Panc1 (cell line): ENCODE measurements at regions not wholly inside any gene's neighbourhood (a gene's known extent, or its start where the extent isn't known, plus 50 kb on each side); places are given as distances from the start of the nearest gene placed in this dataset.

Experiments used
- CTCF ChIP-seq: fragments of 450-650 bp; IDR thresholded peaks from 2 replicates; pipeline ENCODE4 v1.5.1; 2017; ENCODE audit warnings: mild to moderate bottlenecking
- POLR2AphosphoS5 ChIP-seq: IDR thresholded peaks from 2 replicates; pipeline ENCODE4 v1.6.1; 2012; ENCODE audit warnings: mild to moderate bottlenecking, low read depth, low read length, moderate library complexity
- REST ChIP-seq, 2 experiments: IDR thresholded peaks; 2 replicates each; pipeline ENCODE4 v1.6.1; 2011 to 2012; ENCODE audit warnings: low read depth in 2 of 2, control low read depth in 1 of 2, low read length in 1 of 2, mild to moderate bottlenecking in 1 of 2, moderate library complexity in 1 of 2; ENCODE audit not compliant: insufficient read depth in 1 of 2
- SIN3A ChIP-seq: IDR thresholded peaks from 2 replicates; pipeline ENCODE4 v1.6.1; 2012; ENCODE audit warnings: low read depth, mild to moderate bottlenecking, low read length, moderate library complexity, borderline replicate concordance; ENCODE audit not compliant: insufficient read depth
- TCF7L2 ChIP-seq: IDR thresholded peaks from 2 replicates; pipeline ENCODE4 v1.6.1; 2011; ENCODE audit warnings: mild to moderate bottlenecking, low read depth, low read length, inconsistent platforms

GRCh38 chr11:8792710-8793109, 110.1 kb downstream of the RPL27A start:
- TF ChIP-seq POLR2AphosphoS5 (no peak), CTCF (no peak; the same call in 1 of the 2 replicates), TCF7L2 (no peak), REST (IDR thresholded peaks at IDR 0.05; ENCODE audit: insufficient read depth in 1 of 2, low read depth in 2 of 2, low read length in 1 of 2) (no peak), SIN3A (no peak)
